ENCODE measurements at regions not wholly inside any gene's neighbourhood (a gene's known extent, or its start where the extent isn't known, plus 50 kb on each side); places are given as distances from the start of the nearest gene placed in this dataset.

DNA sequence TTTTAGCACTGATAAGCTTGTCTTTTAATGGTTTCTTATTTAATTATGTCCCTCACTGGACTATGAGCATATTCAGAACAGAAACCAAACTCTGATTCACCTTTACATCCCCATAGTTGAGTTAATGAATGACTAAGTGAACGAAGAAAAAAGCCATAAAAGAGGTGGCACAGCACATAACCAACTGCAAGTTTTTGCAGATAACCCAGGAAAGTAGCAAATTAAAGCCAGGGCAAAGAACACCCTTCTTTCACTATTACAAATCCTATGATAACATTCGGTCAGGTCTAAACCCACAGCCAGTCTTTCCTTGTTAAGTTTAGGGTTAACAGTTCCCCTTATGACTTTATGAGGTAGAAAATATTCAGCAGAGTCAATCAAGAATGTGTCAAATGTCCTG is 102.7 kb downstream of the RIN2 start:
- Mint-ChIP-seq H3K36me3 (no peaks in the 10 kb centered on the region), H3K4me1 (no peaks in the 10 kb centered on the region), H3K9me3 (peaks cover 0 to 8% (median 0%) of the 10 kb centered on the region in 3 donors), H3K27ac (no peak overlapping the region), H3K27me3 (peaks cover 12 to 14% of the 10 kb centered on the region in 2 donors), H3K4me3 (no peak overlapping the region)
- ChIA-PET CTCF (no interaction called here), POLR2A (no interaction called here)
- no peaks in the 10 kb centered on the region for H3K9me3 ChIP-seq
- DNase-seq (no peak), ATAC-seq (replicated peaks in 1 of 4) (no peak)
- WGBS (ENCODE audit: insufficient coverage): no CpG with 5 or more reads among the region's 2 CpGs
- no peak overlapping the region for H3K27ac ChIP-seq (ENCODE audit: low read length)
- H3K36me3 ChIP-seq (ENCODE audit: control insufficient read depth in 2 of 2, extremely low read depth in 1 of 2, insufficient read depth in 1 of 2, low read length in 1 of 2): no peaks in the 10 kb centered on the region
- no peak overlapping the region for H3K4me3 ChIP-seq (ENCODE audit: control insufficient read depth in 1 of 2, extremely low read depth in 1 of 2, low read length in 1 of 2)
- peaks cover 0 to 2% of the 10 kb centered on the region in 2 experiments for H3K27me3 ChIP-seq (replicated peaks in 1 of 2; ENCODE audit: control insufficient read depth in 2 of 2, extremely low read depth in 1 of 2, insufficient read depth in 2 of 2, low read length in 1 of 2)
- H3K4me1 ChIP-seq (ENCODE audit: control insufficient read depth in 1 of 2, extremely low read depth in 1 of 2, insufficient read depth in 2 of 2, low read length in 2 of 2): no peaks in the 10 kb centered on the region

- Mint-ChIP-seq H3K4me1 (no peaks in the 10 kb centered on the region), H3K27me3 (peaks cover 12 to 14% of the 10 kb centered on the region in 2 donors), H3K4me3 (no peak overlapping the region), H3K36me3 (no peaks in the 10 kb centered on the region), H3K9me3 (peaks cover 0 to 8% (median 0%) of the 10 kb centered on the region in 3 donors), H3K27ac (no peak overlapping the region)
- Histone ChIP-seq H3K36me3 (ENCODE audit: control insufficient read depth in 2 of 2, extremely low read depth in 1 of 2, insufficient read depth in 1 of 2, low read length in 1 of 2) (no peaks in the 10 kb centered on the region), H3K4me1 (ENCODE audit: control insufficient read depth in 1 of 2, extremely low read depth in 1 of 2, insufficient read depth in 2 of 2, low read length in 2 of 2) (no peaks in the 10 kb centered on the region), H3K27ac (ENCODE audit: low read length) (no peak overlapping the region), H3K9me3 (no peaks in the 10 kb centered on the region), H3K27me3 (replicated peaks in 1 of 2; ENCODE audit: control insufficient read depth in 2 of 2, extremely low read depth in 1 of 2, insufficient read depth in 2 of 2, low read length in 1 of 2) (peaks cover 0 to 2% of the 10 kb centered on the region in 2 experiments), H3K4me3 (ENCODE audit: control insufficient read depth in 1 of 2, extremely low read depth in 1 of 2, low read length in 1 of 2) (no peak overlapping the region)
- ChIA-PET POLR2A (no interaction called here), CTCF (no interaction called here)
- ATAC-seq (replicated peaks in 1 of 4) (no peak), DNase-seq (no peak)
- WGBS (ENCODE audit: insufficient coverage): 80% methylated on average over 6 of the region's 6 CpGs
Observed at GRCh38 chr20:19861147-19861759, 103.2 kb downstream of the RIN2 start.

GRCh38 chr20:19864130-19864529 is 106.1 kb downstream of the RIN2 start:
- no peak overlapping the region for H3K4me3 ChIP-seq (ENCODE audit: control insufficient read depth in 1 of 2, extremely low read depth in 1 of 2, low read length in 1 of 2)
- Mint-ChIP-seq H3K4me3 (no peak overlapping the region), H3K27me3 (peaks cover 10% of the 10 kb centered on the region in 2 donors), H3K27ac (no peak overlapping the region), H3K36me3 (no peaks in the 10 kb centered on the region), H3K9me3 (peaks cover 0 to 8% (median 0%) of the 10 kb centered on the region in 3 donors), H3K4me1 (no peaks in the 10 kb centered on the region)
- ATAC-seq (replicated peaks in 1 of 4) (no peak), DNase-seq (no peak)
- no peaks in the 10 kb centered on the region for H3K36me3 ChIP-seq (ENCODE audit: control insufficient read depth in 2 of 2, extremely low read depth in 1 of 2, insufficient read depth in 1 of 2, low read length in 1 of 2)
- peaks cover 0 to 7% of the 10 kb centered on the region in 2 experiments for H3K27me3 ChIP-seq (replicated peaks in 1 of 2; ENCODE audit: control insufficient read depth in 2 of 2, extremely low read depth in 1 of 2, insufficient read depth in 2 of 2, low read length in 1 of 2)
- ChIA-PET CTCF (no interaction called here), POLR2A (no interaction called here)
- no peak overlapping the region for H3K27ac ChIP-seq (ENCODE audit: low read length)
- H3K4me1 ChIP-seq (ENCODE audit: control insufficient read depth in 1 of 2, extremely low read depth in 1 of 2, insufficient read depth in 2 of 2, low read length in 2 of 2): no peaks in the 10 kb centered on the region
- 53% methylated on average over 2 of the region's 3 CpGs for WGBS (ENCODE audit: insufficient coverage)
- H3K9me3 ChIP-seq: no peaks in the 10 kb centered on the region

DNA sequence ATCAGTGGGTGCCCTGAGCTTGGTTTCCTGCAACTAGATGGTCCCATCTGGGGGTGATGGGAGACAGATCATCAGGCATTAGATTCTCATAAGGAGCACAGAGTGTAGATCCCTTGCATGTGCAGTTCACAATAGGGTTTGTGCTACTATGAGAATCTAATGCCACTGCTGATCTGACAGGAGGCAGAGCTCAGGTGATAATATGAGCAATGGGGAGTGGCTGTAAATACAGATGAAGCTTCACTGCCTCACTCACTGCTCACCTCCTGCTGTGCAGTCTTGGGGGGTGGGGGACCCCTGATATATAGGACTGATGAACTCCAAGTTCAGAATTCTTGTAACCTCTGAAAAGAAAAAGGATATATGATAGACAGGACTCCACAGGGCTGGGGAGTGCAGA is 108.0 kb downstream of the RIN2 start:
- CTCF ChIA-PET: no interaction called here

DNA sequence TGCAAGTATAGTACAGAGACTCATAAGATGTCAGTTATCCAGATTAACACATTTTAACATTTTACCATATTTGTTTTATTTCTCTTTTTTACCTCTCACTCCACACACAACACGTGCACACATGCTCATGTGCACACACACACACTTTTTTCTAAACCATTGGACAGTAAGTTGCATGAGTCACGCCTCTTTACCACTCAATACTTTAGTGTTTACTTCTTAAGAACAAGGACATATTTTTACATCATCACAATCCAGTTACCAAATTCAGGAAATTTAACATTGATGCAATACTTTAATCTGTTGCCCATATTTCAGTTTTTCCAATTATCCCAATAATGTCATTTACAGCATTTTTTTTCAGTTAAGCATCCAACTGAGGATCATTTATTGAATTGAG is 109.0 kb downstream of the RIN2 start:
- H3K27me3 Mint-ChIP-seq: peaks cover 2 to 5% of the 10 kb centered on the region in 2 donors
- Histone ChIP-seq H3K9me3 (no peaks in the 10 kb centered on the region), H3K4me3 (ENCODE audit: control insufficient read depth in 1 of 2, extremely low read depth in 1 of 2, low read length in 1 of 2) (no peak overlapping the region), H3K4me1 (ENCODE audit: control insufficient read depth in 1 of 2, extremely low read depth in 1 of 2, insufficient read depth in 2 of 2, low read length in 2 of 2) (no peaks in the 10 kb centered on the region), H3K27ac (ENCODE audit: low read length) (no peak overlapping the region), H3K36me3 (ENCODE audit: control insufficient read depth in 2 of 2, extremely low read depth in 1 of 2, insufficient read depth in 1 of 2, low read length in 1 of 2) (no peaks in the 10 kb centered on the region), H3K27me3 (replicated peaks in 1 of 2; ENCODE audit: control insufficient read depth in 2 of 2, extremely low read depth in 1 of 2, insufficient read depth in 2 of 2, low read length in 1 of 2) (peaks cover 0 to 7% of the 10 kb centered on the region in 2 experiments)
- H3K9me3 Mint-ChIP-seq: no peaks in the 10 kb centered on the region
- no peaks in the 10 kb centered on the region for H3K4me1 Mint-ChIP-seq
- ATAC-seq (replicated peaks in 1 of 4): no peak
- no peak for DNase-seq
- no peak overlapping the region for H3K27ac Mint-ChIP-seq
- H3K4me3 Mint-ChIP-seq: no peak overlapping the region
- no peaks in the 10 kb centered on the region for H3K36me3 Mint-ChIP-seq
- 67% methylated on average over 2 of the region's 2 CpGs for WGBS (ENCODE audit: insufficient coverage)
- POLR2A ChIA-PET: no interaction called here
- CTCF ChIA-PET: no interaction called here

More for the DNA sequence above, 108.0 kb downstream of the RIN2 start:
- DNase-seq (no peak), ATAC-seq (replicated peaks in 1 of 4) (no peak)
- Histone ChIP-seq H3K4me3 (ENCODE audit: control insufficient read depth in 1 of 2, extremely low read depth in 1 of 2, low read length in 1 of 2) (no peak overlapping the region), H3K4me1 (ENCODE audit: control insufficient read depth in 1 of 2, extremely low read depth in 1 of 2, insufficient read depth in 2 of 2, low read length in 2 of 2) (no peaks in the 10 kb centered on the region), H3K27me3 (replicated peaks in 1 of 2; ENCODE audit: control insufficient read depth in 2 of 2, extremely low read depth in 1 of 2, insufficient read depth in 2 of 2, low read length in 1 of 2) (peaks cover 0 to 7% of the 10 kb centered on the region in 2 experiments), H3K27ac (ENCODE audit: low read length) (no peak overlapping the region), H3K9me3 (no peaks in the 10 kb centered on the region), H3K36me3 (ENCODE audit: control insufficient read depth in 2 of 2, extremely low read depth in 1 of 2, insufficient read depth in 1 of 2, low read length in 1 of 2) (no peaks in the 10 kb centered on the region)
- H3K4me3 Mint-ChIP-seq: no peak overlapping the region
- POLR2A ChIA-PET: no interaction called here
- H3K36me3 Mint-ChIP-seq: no peaks in the 10 kb centered on the region
- H3K4me1 Mint-ChIP-seq: no peaks in the 10 kb centered on the region
- H3K9me3 Mint-ChIP-seq: peaks cover 0 to 8% (median 0%) of the 10 kb centered on the region in 3 donors
- no peak overlapping the region for H3K27ac Mint-ChIP-seq
- peaks cover 9 to 10% of the 10 kb centered on the region in 2 donors for H3K27me3 Mint-ChIP-seq

- no peak for ATAC-seq (replicated peaks in 1 of 4)
- H3K4me3 ChIP-seq (ENCODE audit: control insufficient read depth in 1 of 2, extremely low read depth in 1 of 2, low read length in 1 of 2): no peak overlapping the region
- no peaks in the 10 kb centered on the region for H3K36me3 ChIP-seq (ENCODE audit: control insufficient read depth in 2 of 2, extremely low read depth in 1 of 2, insufficient read depth in 1 of 2, low read length in 1 of 2)
- no peak overlapping the region for H3K27ac Mint-ChIP-seq
- no peaks in the 10 kb centered on the region for H3K36me3 Mint-ChIP-seq
- H3K27ac ChIP-seq (ENCODE audit: low read length): no peak overlapping the region
- peaks cover 0 to 5% of the 10 kb centered on the region in 2 experiments for H3K27me3 ChIP-seq (replicated peaks in 1 of 2; ENCODE audit: control insufficient read depth in 2 of 2, extremely low read depth in 1 of 2, insufficient read depth in 2 of 2, low read length in 1 of 2)
- H3K27me3 Mint-ChIP-seq: peaks cover 1 to 2% of the 10 kb centered on the region in 2 donors
- H3K4me1 Mint-ChIP-seq: no peaks in the 10 kb centered on the region
- WGBS (ENCODE audit: insufficient coverage): 59% methylated on average over 9 of the region's 13 CpGs
- H3K4me1 ChIP-seq (ENCODE audit: control insufficient read depth in 1 of 2, extremely low read depth in 1 of 2, insufficient read depth in 2 of 2, low read length in 2 of 2): no peaks in the 10 kb centered on the region
- no peaks in the 10 kb centered on the region for H3K9me3 ChIP-seq
- H3K9me3 Mint-ChIP-seq: no peaks in the 10 kb centered on the region
- ChIA-PET CTCF (no interaction called here), POLR2A (no interaction called here)
- no peak overlapping the region for H3K4me3 Mint-ChIP-seq
- DNase-seq: peak in 2 of 35 experiments; percentile 1 to 17
Observed at GRCh38 chr20:19867940-19868371, 109.9 kb downstream of the RIN2 start.

- DNase-seq (no peak), ATAC-seq (replicated peaks in 1 of 4) (no peak)
- ChIA-PET POLR2A (no interaction called here), CTCF (no interaction called here)
- no peaks in the 10 kb centered on the region for H3K36me3 ChIP-seq (ENCODE audit: control insufficient read depth in 2 of 2, extremely low read depth in 1 of 2, insufficient read depth in 1 of 2, low read length in 1 of 2)
- H3K27me3 ChIP-seq (replicated peaks in 1 of 2; ENCODE audit: control insufficient read depth in 2 of 2, extremely low read depth in 1 of 2, insufficient read depth in 2 of 2, low read length in 1 of 2): peaks cover 0 to 5% of the 10 kb centered on the region in 2 experiments
- Mint-ChIP-seq H3K4me3 (no peak overlapping the region), H3K27ac (no peak overlapping the region), H3K27me3 (peaks cover 0 to 2% of the 10 kb centered on the region in 2 donors), H3K36me3 (no peaks in the 10 kb centered on the region), H3K9me3 (no peaks in the 10 kb centered on the region), H3K4me1 (no peaks in the 10 kb centered on the region)
- no peak overlapping the region for H3K27ac ChIP-seq (ENCODE audit: low read length)
- H3K4me3 ChIP-seq (ENCODE audit: control insufficient read depth in 1 of 2, extremely low read depth in 1 of 2, low read length in 1 of 2): no peak overlapping the region
- no peaks in the 10 kb centered on the region for H3K4me1 ChIP-seq (ENCODE audit: control insufficient read depth in 1 of 2, extremely low read depth in 1 of 2, insufficient read depth in 2 of 2, low read length in 2 of 2)
- WGBS (ENCODE audit: insufficient coverage): 44% methylated on average over 4 of the region's 6 CpGs
- no peaks in the 10 kb centered on the region for H3K9me3 ChIP-seq
Observed at GRCh38 chr20:19868441-19868840, 110.4 kb downstream of the RIN2 start.

Data from T-cell (primary cell).